Frontal cortex (tissue), 3 donors: ENCODE measurements at regions not wholly inside any gene's neighbourhood (a gene's known extent, or its start where the extent isn't known, plus 50 kb on each side); places are given as distances from the start of the nearest gene placed in this dataset.
"Not testable (repeated sequence)": the region's sequence is repeated elsewhere in the genome, so short reads cannot be mapped to it uniquely, and the experiment has no call there.

Source experiments
- DNase-seq, 2 donors: peaks; one replicate each; pipeline ENCODE4 v3.0.0; 2012; ENCODE audit warnings: low spot score in 2 of 2
- FAIRE-seq: peaks from 2 replicates; lab custom pipeline; 2012; peaks lifted over from hg19 to GRCh38; lab: Jason Lieb, UNC
- donor health status: control.
- donor health status: control.
- donor health status: control.

- FAIRE-seq (no peak), DNase-seq (no peak)
Observed at GRCh38 chr1:172790245-172790644, 131.3 kb downstream of the FASLG start.

GRCh38 chr1:172793823-172794222 is 134.9 kb downstream of the FASLG start:
- FAIRE-seq, result no peak

GRCh38 chr1:172795741-172796140 is 136.8 kb downstream of the FASLG start:
- FAIRE-seq (no peak), DNase-seq (no peak)

More at GRCh38 chr1:172793823-172794222, 134.9 kb downstream of the FASLG start:
- no peak for DNase-seq

- FAIRE-seq, DNase-seq: not testable (repeated sequence)
Observed at GRCh38 chr1:172799804-172800203, 140.9 kb downstream of the FASLG start.

- no peak for DNase-seq
- FAIRE-seq, result no peak
Observed at GRCh38 chr1:172801771-172802322, 142.9 kb downstream of the FASLG start.

GRCh38 chr1:172809750-172810149 is 150.8 kb downstream of the FASLG start:
- DNase-seq, result no peak
- FAIRE-seq, result no peak

GRCh38 chr1:172810480-172811175 is 151.7 kb downstream of the FASLG start:
- DNase-seq (no peak), FAIRE-seq (no peak)

GRCh38 chr1:172811694-172812093 is 152.8 kb downstream of the FASLG start:
- FAIRE-seq (no peak), DNase-seq (no peak)

GRCh38 chr1:172812118-172812517 is 153.2 kb downstream of the FASLG start:
- DNase-seq, result no peak
- no peak for FAIRE-seq

- DNase-seq (no peak), FAIRE-seq (no peak)
Observed at GRCh38 chr1:172813330-172813729, 154.4 kb downstream of the FASLG start.

- no peak for FAIRE-seq
- no peak for DNase-seq
Observed at GRCh38 chr1:172814428-172814827, 155.5 kb downstream of the FASLG start.

- no peak for DNase-seq
- no peak for FAIRE-seq
Observed at GRCh38 chr1:172815740-172816139, 156.8 kb downstream of the FASLG start.

GRCh38 chr1:172818841-172819527 is 160.1 kb downstream of the FASLG start:
- FAIRE-seq (no peak), DNase-seq (no peak)

GRCh38 chr1:172820475-172821158 is 161.7 kb downstream of the FASLG start:
- DNase-seq, result no peak
- FAIRE-seq, result no peak

GRCh38 chr1:172821609-172822274 is 162.8 kb downstream of the FASLG start:
- FAIRE-seq (no peak), DNase-seq (no peak)

GRCh38 chr1:172822886-172823285 is 164.0 kb downstream of the FASLG start:
- FAIRE-seq (no peak), DNase-seq (no peak)

GRCh38 chr1:172823534-172823933 is 164.6 kb downstream of the FASLG start:
- FAIRE-seq (no peak), DNase-seq (no peak)

GRCh38 chr1:172824209-172824608 is 165.3 kb downstream of the FASLG start:
- DNase-seq (no peak), FAIRE-seq (no peak)

- DNase-seq (peak in 1 of 2 donors; percentile 41), FAIRE-seq (no peak)
Observed at GRCh38 chr1:172826096-172826741, 167.3 kb downstream of the FASLG start.

- FAIRE-seq (no peak), DNase-seq (no peak)
Observed at GRCh38 chr1:172827301-172827700, 168.4 kb downstream of the FASLG start.
